ENCODE measurements at regions not wholly inside any gene's neighbourhood (a gene's known extent, or its start where the extent isn't known, plus 50 kb on each side); places are given as distances from the start of the nearest gene placed in this dataset.

DNA sequence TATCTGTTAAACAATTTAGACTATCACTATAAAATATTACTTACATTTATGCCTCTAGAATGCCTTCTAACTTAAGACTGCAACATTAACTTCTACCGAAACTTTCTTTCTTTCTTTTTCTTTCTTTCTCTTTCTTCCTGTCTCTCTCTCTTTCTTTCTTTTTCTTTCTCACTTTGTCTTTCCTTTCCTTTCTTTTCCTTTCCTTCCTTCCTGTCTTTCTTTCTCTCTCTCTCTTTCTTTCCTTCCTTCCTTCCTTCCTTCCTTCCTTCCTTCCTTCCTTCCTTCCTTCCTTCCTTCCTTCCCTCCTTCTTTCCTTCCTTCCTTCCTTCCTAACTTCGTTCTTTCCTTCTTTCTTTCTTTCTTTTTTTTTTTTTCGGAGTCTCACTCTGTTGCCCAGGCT, 1071.9 kb upstream of the ATXN8OS start (continued):
- TF ChIP-seq, protein P1, sequence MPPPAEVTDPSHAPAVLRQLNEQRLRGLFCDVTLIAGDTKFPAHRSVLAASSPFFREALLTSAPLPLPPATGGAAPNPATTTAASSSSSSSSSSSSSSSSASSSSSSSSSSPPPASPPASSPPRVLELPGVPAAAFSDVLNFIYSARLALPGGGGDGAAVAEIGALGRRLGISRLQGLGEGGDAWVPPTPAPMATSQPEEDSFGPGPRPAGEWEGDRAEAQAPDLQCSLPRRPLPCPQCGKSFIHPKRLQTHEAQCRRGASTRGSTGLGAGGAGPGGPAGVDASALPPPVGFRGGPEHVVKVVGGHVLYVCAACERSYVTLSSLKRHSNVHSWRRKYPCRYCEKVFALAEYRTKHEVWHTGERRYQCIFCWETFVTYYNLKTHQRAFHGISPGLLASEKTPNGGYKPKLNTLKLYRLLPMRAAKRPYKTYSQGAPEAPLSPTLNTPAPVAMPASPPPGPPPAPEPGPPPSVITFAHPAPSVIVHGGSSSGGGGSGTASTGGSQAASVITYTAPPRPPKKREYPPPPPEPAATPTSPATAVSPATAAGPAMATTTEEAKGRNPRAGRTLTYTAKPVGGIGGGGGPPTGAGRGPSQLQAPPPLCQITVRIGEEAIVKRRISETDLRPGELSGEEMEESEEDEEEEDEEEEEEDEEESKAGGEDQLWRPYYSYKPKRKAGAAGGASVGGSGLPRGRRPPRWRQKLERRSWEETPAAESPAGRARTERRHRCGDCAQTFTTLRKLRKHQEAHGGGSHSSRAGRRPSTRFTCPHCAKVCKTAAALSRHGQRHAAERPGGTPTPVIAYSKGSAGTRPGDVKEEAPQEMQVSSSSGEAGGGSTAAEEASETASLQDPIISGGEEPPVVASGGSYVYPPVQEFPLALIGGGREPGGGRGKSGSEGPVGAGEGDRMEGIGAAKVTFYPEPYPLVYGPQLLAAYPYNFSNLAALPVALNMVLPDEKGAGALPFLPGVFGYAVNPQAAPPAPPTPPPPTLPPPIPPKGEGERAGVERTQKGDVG (CRISPR knock-in tag; IDR thresholded peaks at IDR 0.05), result no peak
- TF ChIP-seq CBFB (IDR thresholded peaks at IDR 0.05; ENCODE audit: low read depth) (no peak), BCL11A (IDR thresholded peaks at IDR 0.05; ENCODE audit: low read depth, low read length) (no peak)

DNA sequence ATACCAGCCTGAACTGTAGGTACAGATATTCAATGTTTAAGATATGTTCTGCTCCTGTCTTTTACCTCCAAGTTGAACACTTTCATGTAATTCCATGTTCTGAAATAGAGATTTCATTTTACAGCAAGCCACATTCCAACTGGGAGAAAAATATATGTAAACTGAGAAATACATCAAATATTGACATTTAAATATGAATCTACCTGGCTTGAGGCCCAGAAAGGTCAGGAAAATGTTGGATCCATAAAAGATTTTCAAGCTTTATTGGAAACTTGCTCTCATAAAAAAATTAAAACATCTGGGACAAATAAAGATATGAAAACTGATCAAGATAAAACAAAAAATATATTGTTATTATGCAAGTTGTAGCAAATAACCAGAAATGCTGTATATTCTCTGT, 1078.7 kb upstream of the ATXN8OS start:
- no peak for FAIRE-seq
- Histone ChIP-seq H3K4me2 (ENCODE audit: control insufficient read depth, insufficient read depth) (no peak overlapping the region), H3K79me2 (ENCODE audit: control insufficient read depth, insufficient read depth, low read length) (no peaks in the 10 kb centered on the region), H3K36me3 (ENCODE audit: control insufficient read depth in 2 of 2, insufficient read depth in 2 of 2, low read length in 1 of 2) (no peaks in the 10 kb centered on the region), H3K27me3 (replicated peaks in 1 of 2; ENCODE audit: control insufficient read depth in 2 of 2, insufficient read depth in 2 of 2, low read length in 1 of 2) (no peaks in the 10 kb centered on the region), H4K20me1 (ENCODE audit: control insufficient read depth, insufficient read depth) (no peaks in the 10 kb centered on the region), H2AFZ (ENCODE audit: control insufficient read depth, low read depth, low read length) (no peak overlapping the region), H3K27ac (ENCODE audit: control insufficient read depth, insufficient read depth) (no peak overlapping the region), H3K9ac (ENCODE audit: control insufficient read depth, insufficient read depth, low read length) (no peak overlapping the region), H3K4me3 (no peak overlapping the region), H3K9me3 (replicated peaks; ENCODE audit: control insufficient read depth, insufficient read depth, low read length) (no peaks in the 10 kb centered on the region), H3K4me1 (ENCODE audit: control insufficient read depth, insufficient read depth, low read length) (no peaks in the 10 kb centered on the region)
- DNase-seq (ENCODE audit: low read depth, low spot score), result no peak
- TF ChIP-seq NR2C1 (IDR thresholded peaks at IDR 0.05) (no peak), RCOR1 (conservative IDR thresholded peaks at IDR 0.05; ENCODE audit: low read depth, low read length) (no peak), PML (IDR thresholded peaks at IDR 0.05; ENCODE audit: low read length) (no peak), YY1 (IDR thresholded peaks at IDR 0.05; ENCODE audit: low read depth, low read length) (no peak), HDGF (IDR thresholded peaks at IDR 0.05) (no peak), BACH1 (IDR thresholded peaks at IDR 0.05; ENCODE audit: borderline replicate concordance) (no peak), TARDBP (IDR thresholded peaks at IDR 0.05; ENCODE audit: borderline replicate concordance) (no peak), IKZF1 (conservative IDR thresholded peaks at IDR 0.05) (no peak), TBL1XR1 (IDR thresholded peaks at IDR 0.05; ENCODE audit: low read depth, low read length) (no peak), IKZF2 (IDR thresholded peaks at IDR 0.05) (no peak)
- TF ChIP-seq, protein P2, sequence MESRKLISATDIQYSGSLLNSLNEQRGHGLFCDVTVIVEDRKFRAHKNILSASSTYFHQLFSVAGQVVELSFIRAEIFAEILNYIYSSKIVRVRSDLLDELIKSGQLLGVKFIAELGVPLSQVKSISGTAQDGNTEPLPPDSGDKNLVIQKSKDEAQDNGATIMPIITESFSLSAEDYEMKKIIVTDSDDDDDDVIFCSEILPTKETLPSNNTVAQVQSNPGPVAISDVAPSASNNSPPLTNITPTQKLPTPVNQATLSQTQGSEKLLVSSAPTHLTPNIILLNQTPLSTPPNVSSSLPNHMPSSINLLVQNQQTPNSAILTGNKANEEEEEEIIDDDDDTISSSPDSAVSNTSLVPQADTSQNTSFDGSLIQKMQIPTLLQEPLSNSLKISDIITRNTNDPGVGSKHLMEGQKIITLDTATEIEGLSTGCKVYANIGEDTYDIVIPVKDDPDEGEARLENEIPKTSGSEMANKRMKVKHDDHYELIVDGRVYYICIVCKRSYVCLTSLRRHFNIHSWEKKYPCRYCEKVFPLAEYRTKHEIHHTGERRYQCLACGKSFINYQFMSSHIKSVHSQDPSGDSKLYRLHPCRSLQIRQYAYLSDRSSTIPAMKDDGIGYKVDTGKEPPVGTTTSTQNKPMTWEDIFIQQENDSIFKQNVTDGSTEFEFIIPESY (IDR thresholded peaks at IDR 0.05), result no peak
- TF ChIP-seq, protein P3, sequence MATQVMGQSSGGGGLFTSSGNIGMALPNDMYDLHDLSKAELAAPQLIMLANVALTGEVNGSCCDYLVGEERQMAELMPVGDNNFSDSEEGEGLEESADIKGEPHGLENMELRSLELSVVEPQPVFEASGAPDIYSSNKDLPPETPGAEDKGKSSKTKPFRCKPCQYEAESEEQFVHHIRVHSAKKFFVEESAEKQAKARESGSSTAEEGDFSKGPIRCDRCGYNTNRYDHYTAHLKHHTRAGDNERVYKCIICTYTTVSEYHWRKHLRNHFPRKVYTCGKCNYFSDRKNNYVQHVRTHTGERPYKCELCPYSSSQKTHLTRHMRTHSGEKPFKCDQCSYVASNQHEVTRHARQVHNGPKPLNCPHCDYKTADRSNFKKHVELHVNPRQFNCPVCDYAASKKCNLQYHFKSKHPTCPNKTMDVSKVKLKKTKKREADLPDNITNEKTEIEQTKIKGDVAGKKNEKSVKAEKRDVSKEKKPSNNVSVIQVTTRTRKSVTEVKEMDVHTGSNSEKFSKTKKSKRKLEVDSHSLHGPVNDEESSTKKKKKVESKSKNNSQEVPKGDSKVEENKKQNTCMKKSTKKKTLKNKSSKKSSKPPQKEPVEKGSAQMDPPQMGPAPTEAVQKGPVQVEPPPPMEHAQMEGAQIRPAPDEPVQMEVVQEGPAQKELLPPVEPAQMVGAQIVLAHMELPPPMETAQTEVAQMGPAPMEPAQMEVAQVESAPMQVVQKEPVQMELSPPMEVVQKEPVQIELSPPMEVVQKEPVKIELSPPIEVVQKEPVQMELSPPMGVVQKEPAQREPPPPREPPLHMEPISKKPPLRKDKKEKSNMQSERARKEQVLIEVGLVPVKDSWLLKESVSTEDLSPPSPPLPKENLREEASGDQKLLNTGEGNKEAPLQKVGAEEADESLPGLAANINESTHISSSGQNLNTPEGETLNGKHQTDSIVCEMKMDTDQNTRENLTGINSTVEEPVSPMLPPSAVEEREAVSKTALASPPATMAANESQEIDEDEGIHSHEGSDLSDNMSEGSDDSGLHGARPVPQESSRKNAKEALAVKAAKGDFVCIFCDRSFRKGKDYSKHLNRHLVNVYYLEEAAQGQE (IDR thresholded peaks at IDR 0.05; ENCODE audit: low read depth, low read length), result no peak
- SMC1A ChIA-PET (ENCODE audit: uncharacterized antibody, unreplicated experiment), result no interaction called here
- intact Hi-C loops (cut with micrococcal nuclease; ENCODE audit: unreplicated experiment), result no loop called here
- no TSS peak for BruUV-seq (replicated peaks)
- in situ Hi-C loops (cut with MboI), result no loop called here
- POLR2A ChIA-PET, result no interaction called here
- RAD21 ChIA-PET (ENCODE audit: unreplicated experiment), result no interaction called here
- ATAC-seq, result no peak
- CTCF ChIA-PET, result no interaction called here
